Activated CD8-positive, alpha-beta T cell treated with anti-CD3 and anti-CD28 coated beads, Interleukin-2, amount 10 ng/mL, durations not matched to agents 7 days and 5 days (primary cell): ENCODE measurements at regions not wholly inside any gene's neighbourhood (a gene's known extent, or its start where the extent isn't known, plus 50 kb on each side); places are given as distances from the start of the nearest gene placed in this dataset.
A peak's percentile ranks its signal among the peaks of the same experiment; 100 is the strongest.

Experiments
- ATAC-seq: fragments of 150-1000 bp; cut with Tn5 transposase; one replicate; pipeline ENCODE4 v1.10.0; 2021; ENCODE audit warnings: moderate library complexity
- CTCF ChIA-PET: fragments of 350-600 bp; sonication (Branson Sonifier 250); formaldehyde crosslinking; loops from one replicate; lab custom pipeline; 2021; ENCODE audit warnings: antibody characterized with exemption; lab: Charles Lee
- POLR2A ChIA-PET: fragments of 350-600 bp; sonication (Branson Sonifier 250); formaldehyde crosslinking; loops from one replicate; lab custom pipeline; 2021; ENCODE audit warnings: antibody characterized with exemption; lab: Charles Lee
- DNase-seq: peaks from one replicate; pipeline ENCODE4 v3.0.0-alpha.2; 2020
- H3K27ac Mint-ChIP-seq: one replicate; pipeline ENCODE4 v1.8.0; 2021; ENCODE audit warnings: mild to moderate bottlenecking, mixed read lengths
- H3K27me3 Mint-ChIP-seq: one replicate; pipeline ENCODE4 v1.8.0; 2021; ENCODE audit warnings: low read depth, mixed read lengths
- H3K36me3 Mint-ChIP-seq: one replicate; pipeline ENCODE4 v1.8.0; 2021; ENCODE audit warnings: low read depth, mixed read lengths
- H3K4me1 Mint-ChIP-seq: one replicate; pipeline ENCODE4 v1.8.0; 2021; ENCODE audit warnings: low read depth, mixed read lengths
- H3K4me3 Mint-ChIP-seq: one replicate; pipeline ENCODE4 v1.8.0; 2021; ENCODE audit warnings: mild to moderate bottlenecking, mixed read lengths
- H3K9me3 Mint-ChIP-seq: one replicate; pipeline ENCODE4 v1.8.0; 2022; ENCODE audit warnings: mixed read lengths; ENCODE audit not compliant: insufficient read depth

GRCh38 chr7:132733860-132734259, 157.6 kb upstream of the PLXNA4 start:
- H3K4me3 Mint-ChIP-seq: no peak overlapping the region
- H3K36me3 Mint-ChIP-seq: no peaks in the 10 kb centered on the region
- H3K4me1 Mint-ChIP-seq: no peaks in the 10 kb centered on the region
- no peak overlapping the region for H3K27ac Mint-ChIP-seq
- no peaks in the 10 kb centered on the region for H3K9me3 Mint-ChIP-seq
- CTCF ChIA-PET: no interaction called here
- ATAC-seq (no peak), DNase-seq (no peak)
- POLR2A ChIA-PET: no interaction called here
- H3K27me3 Mint-ChIP-seq: no peaks in the 10 kb centered on the region

- Mint-ChIP-seq H3K27ac (no peak overlapping the region), H3K36me3 (no peaks in the 10 kb centered on the region), H3K4me1 (no peaks in the 10 kb centered on the region), H3K27me3 (no peaks in the 10 kb centered on the region), H3K4me3 (no peak overlapping the region), H3K9me3 (no peaks in the 10 kb centered on the region)
- ATAC-seq (no peak), DNase-seq (no peak)
- ChIA-PET CTCF (no interaction called here), POLR2A (no interaction called here)
These were observed 156.1 kb upstream of the PLXNA4 start for GRCh38 chr7:132732321-132732865.

GRCh38 chr7:132730105-132730504, 153.8 kb upstream of the PLXNA4 start:
- POLR2A ChIA-PET: no interaction called here
- Mint-ChIP-seq H3K36me3 (no peaks in the 10 kb centered on the region), H3K4me3 (no peak overlapping the region), H3K9me3 (no peaks in the 10 kb centered on the region), H3K27ac (no peak overlapping the region), H3K27me3 (no peaks in the 10 kb centered on the region), H3K4me1 (no peaks in the 10 kb centered on the region)
- DNase-seq: no peak
- no peak for ATAC-seq
- CTCF ChIA-PET: no interaction called here

GRCh38 chr7:132723506-132724081, 147.3 kb upstream of the PLXNA4 start:
- no peak for DNase-seq
- Mint-ChIP-seq H3K4me1 (no peaks in the 10 kb centered on the region), H3K36me3 (no peaks in the 10 kb centered on the region), H3K27ac (no peak overlapping the region), H3K4me3 (no peak overlapping the region), H3K9me3 (peaks cover 11% of the 10 kb centered on the region), H3K27me3 (no peaks in the 10 kb centered on the region)
- ATAC-seq: no peak
- CTCF ChIA-PET: interaction anchor here (1.5 kb wide), 1 partner anchor 69 kb away, joined by 3 read pairs; no protein-coding TSS in a partner anchor
- POLR2A ChIA-PET: no interaction called here

- Mint-ChIP-seq H3K27ac (no peak overlapping the region), H3K4me3 (no peak overlapping the region), H3K36me3 (no peaks in the 10 kb centered on the region), H3K4me1 (no peaks in the 10 kb centered on the region), H3K9me3 (peaks cover 12% of the 10 kb centered on the region), H3K27me3 (no peaks in the 10 kb centered on the region)
- DNase-seq (no peak), ATAC-seq (no peak)
- ChIA-PET CTCF (no interaction called here), POLR2A (no interaction called here)
These were observed 144.6 kb upstream of the PLXNA4 start for GRCh38 chr7:132720835-132721234.

GRCh38 chr7:132713893-132714292, 137.6 kb upstream of the PLXNA4 start:
- CTCF ChIA-PET: no interaction called here
- DNase-seq (no peak), ATAC-seq (no peak)
- H3K27ac Mint-ChIP-seq: no peak overlapping the region
- H3K4me3 Mint-ChIP-seq: no peak overlapping the region
- no peaks in the 10 kb centered on the region for H3K36me3 Mint-ChIP-seq
- no peaks in the 10 kb centered on the region for H3K4me1 Mint-ChIP-seq
- POLR2A ChIA-PET: no interaction called here
- H3K9me3 Mint-ChIP-seq: peaks cover 4% of the 10 kb centered on the region
- H3K27me3 Mint-ChIP-seq: peaks cover 2% of the 10 kb centered on the region

GRCh38 chr7:132709971-132710567, 133.8 kb upstream of the PLXNA4 start:
- H3K4me3 Mint-ChIP-seq: no peak overlapping the region
- ATAC-seq (no peak), DNase-seq (peak; percentile 24)

GRCh38 chr7:132708470-132708869, 132.2 kb upstream of the PLXNA4 start:
- no peak for DNase-seq
- ChIA-PET CTCF (interaction anchor here (2.0 kb wide), 1 partner anchor 54 kb away, joined by 4 read pairs; no protein-coding TSS in a partner anchor), POLR2A (no interaction called here)
- Mint-ChIP-seq H3K27ac (no peak overlapping the region), H3K9me3 (no peaks in the 10 kb centered on the region), H3K27me3 (no peaks in the 10 kb centered on the region), H3K36me3 (no peaks in the 10 kb centered on the region), H3K4me3 (no peak overlapping the region), H3K4me1 (no peaks in the 10 kb centered on the region)
- no peak for ATAC-seq

More at GRCh38 chr7:132709971-132710567, 133.8 kb upstream of the PLXNA4 start:
- Mint-ChIP-seq H3K36me3 (no peaks in the 10 kb centered on the region), H3K27me3 (peaks cover 2% of the 10 kb centered on the region), H3K27ac (no peak overlapping the region), H3K4me1 (no peaks in the 10 kb centered on the region), H3K9me3 (no peaks in the 10 kb centered on the region)
- POLR2A ChIA-PET: no interaction called here
- CTCF ChIA-PET: interaction anchor here (0.7 to 1.9 kb wide), 3 partner anchors 56 to 1306 kb away, joined by 3 to 8 read pairs (median 3); no protein-coding TSS in a partner anchor

GRCh38 chr7:132705146-132705545, 128.9 kb upstream of the PLXNA4 start:
- POLR2A ChIA-PET: no interaction called here
- no peak overlapping the region for H3K4me3 Mint-ChIP-seq
- H3K4me1 Mint-ChIP-seq: no peaks in the 10 kb centered on the region

GRCh38 chr7:132703742-132704141, 127.5 kb upstream of the PLXNA4 start:
- CTCF ChIA-PET: no interaction called here
- H3K27ac Mint-ChIP-seq: no peak overlapping the region
- no peaks in the 10 kb centered on the region for H3K27me3 Mint-ChIP-seq
- H3K4me3 Mint-ChIP-seq: no peak overlapping the region
- ATAC-seq: no peak
- POLR2A ChIA-PET: no interaction called here
- DNase-seq: no peak
- no peaks in the 10 kb centered on the region for H3K36me3 Mint-ChIP-seq
- H3K4me1 Mint-ChIP-seq: no peaks in the 10 kb centered on the region
- no peaks in the 10 kb centered on the region for H3K9me3 Mint-ChIP-seq

More at GRCh38 chr7:132705146-132705545, 128.9 kb upstream of the PLXNA4 start:
- no peaks in the 10 kb centered on the region for H3K27me3 Mint-ChIP-seq
- ATAC-seq: no peak
- CTCF ChIA-PET: no interaction called here
- H3K36me3 Mint-ChIP-seq: no peaks in the 10 kb centered on the region
- H3K9me3 Mint-ChIP-seq: no peaks in the 10 kb centered on the region
- no peak overlapping the region for H3K27ac Mint-ChIP-seq
- no peak for DNase-seq

GRCh38 chr7:132697003-132697402, 120.7 kb upstream of the PLXNA4 start:
- H3K27ac Mint-ChIP-seq: no peak overlapping the region
- no peaks in the 10 kb centered on the region for H3K36me3 Mint-ChIP-seq
- CTCF ChIA-PET: no interaction called here
- no peaks in the 10 kb centered on the region for H3K4me1 Mint-ChIP-seq
- no peaks in the 10 kb centered on the region for H3K9me3 Mint-ChIP-seq
- H3K4me3 Mint-ChIP-seq: no peak overlapping the region
- ATAC-seq (no peak), DNase-seq (no peak)
- POLR2A ChIA-PET: no interaction called here
- H3K27me3 Mint-ChIP-seq: no peaks in the 10 kb centered on the region

- no peaks in the 10 kb centered on the region for H3K4me1 Mint-ChIP-seq
- no peaks in the 10 kb centered on the region for H3K27me3 Mint-ChIP-seq
- H3K36me3 Mint-ChIP-seq: no peaks in the 10 kb centered on the region
- no peak overlapping the region for H3K27ac Mint-ChIP-seq
- H3K9me3 Mint-ChIP-seq: no peaks in the 10 kb centered on the region
- ChIA-PET POLR2A (no interaction called here), CTCF (no interaction called here)
- DNase-seq (no peak), ATAC-seq (no peak)
- H3K4me3 Mint-ChIP-seq: no peak overlapping the region
These were observed 120.1 kb upstream of the PLXNA4 start for GRCh38 chr7:132696332-132696731.
